ENCODE measurements at regions not wholly inside any gene's neighbourhood (a gene's known extent, or its start where the extent isn't known, plus 50 kb on each side); places are given as distances from the start of the nearest gene placed in this dataset.

- peaks cover 0 to 3% of the 10 kb centered on the region in 2 donors for H3K27me3 ChIP-seq (ENCODE audit: control insufficient read depth in 2 of 2, insufficient read depth in 2 of 2, low read length in 2 of 2)
- no peaks in the 10 kb centered on the region for H3K9me3 ChIP-seq (ENCODE audit: control insufficient read depth in 2 of 2, low read length in 2 of 2)
- H3K9ac ChIP-seq (ENCODE audit: low read depth in 1 of 2, low read length in 2 of 2): no peak overlapping the region
- no peak overlapping the region for H3K27ac ChIP-seq (ENCODE audit: low read depth in 2 of 2, low read length in 2 of 2)
- H3K4me3 ChIP-seq (ENCODE audit: low read length in 2 of 2): no peak overlapping the region
- H3K36me3 ChIP-seq (ENCODE audit: control insufficient read depth in 2 of 2, insufficient read depth in 2 of 2, low read length in 2 of 2): no peaks in the 10 kb centered on the region
- no peaks in the 10 kb centered on the region for H3K4me1 ChIP-seq (ENCODE audit: control insufficient read depth in 2 of 2, insufficient read depth in 2 of 2, low read length in 2 of 2)
Measured at GRCh38 chr12:93977081-93977480, 171.3 kb upstream of the PLXNC1 start.

GRCh38 chr12:93978553-93978952, 169.8 kb upstream of the PLXNC1 start:
- peaks cover 0 to 3% of the 10 kb centered on the region in 2 donors for H3K27me3 ChIP-seq (ENCODE audit: control insufficient read depth in 2 of 2, insufficient read depth in 2 of 2, low read length in 2 of 2)
- no peaks in the 10 kb centered on the region for H3K4me1 ChIP-seq (ENCODE audit: control insufficient read depth in 2 of 2, insufficient read depth in 2 of 2, low read length in 2 of 2)
- no peak overlapping the region for H3K27ac ChIP-seq (ENCODE audit: low read depth in 2 of 2, low read length in 2 of 2)

GRCh38 chr12:93979189-93979588, 169.2 kb upstream of the PLXNC1 start:
- Histone ChIP-seq H3K27me3 (ENCODE audit: control insufficient read depth in 2 of 2, insufficient read depth in 2 of 2, low read length in 2 of 2) (peaks cover 0 to 3% of the 10 kb centered on the region in 2 donors), H3K9ac (ENCODE audit: low read depth in 1 of 2, low read length in 2 of 2) (no peak overlapping the region), H3K27ac (ENCODE audit: low read depth in 2 of 2, low read length in 2 of 2) (no peak overlapping the region), H3K4me1 (ENCODE audit: control insufficient read depth in 2 of 2, insufficient read depth in 2 of 2, low read length in 2 of 2) (no peaks in the 10 kb centered on the region), H3K36me3 (ENCODE audit: control insufficient read depth in 2 of 2, insufficient read depth in 2 of 2, low read length in 2 of 2) (no peaks in the 10 kb centered on the region), H3K4me3 (ENCODE audit: low read length in 2 of 2) (no peak overlapping the region), H3K9me3 (ENCODE audit: control insufficient read depth in 2 of 2, low read length in 2 of 2) (no peaks in the 10 kb centered on the region)

More at GRCh38 chr12:93978553-93978952, 169.8 kb upstream of the PLXNC1 start:
- no peak overlapping the region for H3K9ac ChIP-seq (ENCODE audit: low read depth in 1 of 2, low read length in 2 of 2)
- H3K4me3 ChIP-seq (ENCODE audit: low read length in 2 of 2): no peak overlapping the region
- H3K36me3 ChIP-seq (ENCODE audit: control insufficient read depth in 2 of 2, insufficient read depth in 2 of 2, low read length in 2 of 2): no peaks in the 10 kb centered on the region
- no peaks in the 10 kb centered on the region for H3K9me3 ChIP-seq (ENCODE audit: control insufficient read depth in 2 of 2, low read length in 2 of 2)

- Histone ChIP-seq H3K36me3 (ENCODE audit: control insufficient read depth in 2 of 2, insufficient read depth in 2 of 2, low read length in 2 of 2) (no peaks in the 10 kb centered on the region), H3K9ac (ENCODE audit: low read depth in 1 of 2, low read length in 2 of 2) (no peak overlapping the region), H3K4me1 (ENCODE audit: control insufficient read depth in 2 of 2, insufficient read depth in 2 of 2, low read length in 2 of 2) (no peaks in the 10 kb centered on the region), H3K27me3 (ENCODE audit: control insufficient read depth in 2 of 2, insufficient read depth in 2 of 2, low read length in 2 of 2) (peaks cover 0 to 3% of the 10 kb centered on the region in 2 donors), H3K4me3 (ENCODE audit: low read length in 2 of 2) (no peak overlapping the region), H3K9me3 (ENCODE audit: control insufficient read depth in 2 of 2, low read length in 2 of 2) (no peaks in the 10 kb centered on the region), H3K27ac (ENCODE audit: low read depth in 2 of 2, low read length in 2 of 2) (no peak overlapping the region)
Measured at GRCh38 chr12:93980711-93981110, 167.7 kb upstream of the PLXNC1 start.

- peaks cover 0 to 3% of the 10 kb centered on the region in 2 donors for H3K27me3 ChIP-seq (ENCODE audit: control insufficient read depth in 2 of 2, insufficient read depth in 2 of 2, low read length in 2 of 2)
- H3K9me3 ChIP-seq (ENCODE audit: control insufficient read depth in 2 of 2, low read length in 2 of 2): no peaks in the 10 kb centered on the region
- H3K4me1 ChIP-seq (ENCODE audit: control insufficient read depth in 2 of 2, insufficient read depth in 2 of 2, low read length in 2 of 2): no peaks in the 10 kb centered on the region
- no peaks in the 10 kb centered on the region for H3K36me3 ChIP-seq (ENCODE audit: control insufficient read depth in 2 of 2, insufficient read depth in 2 of 2, low read length in 2 of 2)
- H3K27ac ChIP-seq (ENCODE audit: low read depth in 2 of 2, low read length in 2 of 2): no peak overlapping the region
- H3K4me3 ChIP-seq (ENCODE audit: low read length in 2 of 2): no peak overlapping the region
- H3K9ac ChIP-seq (ENCODE audit: low read depth in 1 of 2, low read length in 2 of 2): no peak overlapping the region
Measured at GRCh38 chr12:93981411-93981810, 167.0 kb upstream of the PLXNC1 start.

GRCh38 chr12:93982771-93983315, 165.5 kb upstream of the PLXNC1 start:
- H3K4me3 ChIP-seq (ENCODE audit: low read length in 2 of 2): no peak overlapping the region
- H3K27me3 ChIP-seq (ENCODE audit: control insufficient read depth in 2 of 2, insufficient read depth in 2 of 2, low read length in 2 of 2): peaks cover 0 to 3% of the 10 kb centered on the region in 2 donors
- no peaks in the 10 kb centered on the region for H3K36me3 ChIP-seq (ENCODE audit: control insufficient read depth in 2 of 2, insufficient read depth in 2 of 2, low read length in 2 of 2)
- no peaks in the 10 kb centered on the region for H3K9me3 ChIP-seq (ENCODE audit: control insufficient read depth in 2 of 2, low read length in 2 of 2)
- no peak overlapping the region for H3K9ac ChIP-seq (ENCODE audit: low read depth in 1 of 2, low read length in 2 of 2)
- no peak overlapping the region for H3K27ac ChIP-seq (ENCODE audit: low read depth in 2 of 2, low read length in 2 of 2)
- H3K4me1 ChIP-seq (ENCODE audit: control insufficient read depth in 2 of 2, insufficient read depth in 2 of 2, low read length in 2 of 2): no peaks in the 10 kb centered on the region

- no peak overlapping the region for H3K27ac ChIP-seq (ENCODE audit: low read depth in 2 of 2, low read length in 2 of 2)
- H3K9me3 ChIP-seq (ENCODE audit: control insufficient read depth in 2 of 2, low read length in 2 of 2): no peaks in the 10 kb centered on the region
- H3K36me3 ChIP-seq (ENCODE audit: control insufficient read depth in 2 of 2, insufficient read depth in 2 of 2, low read length in 2 of 2): no peaks in the 10 kb centered on the region
- H3K4me3 ChIP-seq (ENCODE audit: low read length in 2 of 2): no peak overlapping the region
- H3K4me1 ChIP-seq (ENCODE audit: control insufficient read depth in 2 of 2, insufficient read depth in 2 of 2, low read length in 2 of 2): no peaks in the 10 kb centered on the region
- H3K9ac ChIP-seq (ENCODE audit: low read depth in 1 of 2, low read length in 2 of 2): no peak overlapping the region
- peaks cover 0 to 3% of the 10 kb centered on the region in 2 donors for H3K27me3 ChIP-seq (ENCODE audit: control insufficient read depth in 2 of 2, insufficient read depth in 2 of 2, low read length in 2 of 2)
Measured at GRCh38 chr12:93984005-93984404, 164.4 kb upstream of the PLXNC1 start.

- Histone ChIP-seq H3K4me1 (ENCODE audit: control insufficient read depth in 2 of 2, insufficient read depth in 2 of 2, low read length in 2 of 2) (no peaks in the 10 kb centered on the region), H3K9ac (ENCODE audit: low read depth in 1 of 2, low read length in 2 of 2) (no peak overlapping the region), H3K36me3 (ENCODE audit: control insufficient read depth in 2 of 2, insufficient read depth in 2 of 2, low read length in 2 of 2) (no peaks in the 10 kb centered on the region), H3K9me3 (ENCODE audit: control insufficient read depth in 2 of 2, low read length in 2 of 2) (no peaks in the 10 kb centered on the region), H3K4me3 (ENCODE audit: low read length in 2 of 2) (no peak overlapping the region), H3K27me3 (ENCODE audit: control insufficient read depth in 2 of 2, insufficient read depth in 2 of 2, low read length in 2 of 2) (no peaks in the 10 kb centered on the region), H3K27ac (ENCODE audit: low read depth in 2 of 2, low read length in 2 of 2) (no peak overlapping the region)
Measured at GRCh38 chr12:93989949-93990348, 158.4 kb upstream of the PLXNC1 start.

- H3K27ac ChIP-seq (ENCODE audit: low read depth in 2 of 2, low read length in 2 of 2): no peak overlapping the region
- H3K9ac ChIP-seq (ENCODE audit: low read depth in 1 of 2, low read length in 2 of 2): no peak overlapping the region
Measured at GRCh38 chr12:93990832-93991803, 157.3 kb upstream of the PLXNC1 start.

GRCh38 chr12:93991829-93992461, 156.4 kb upstream of the PLXNC1 start:
- H3K9ac ChIP-seq (ENCODE audit: low read depth in 1 of 2, low read length in 2 of 2): no peak overlapping the region
- no peak overlapping the region for H3K4me3 ChIP-seq (ENCODE audit: low read length in 2 of 2)

More at GRCh38 chr12:93990832-93991803, 157.3 kb upstream of the PLXNC1 start:
- Histone ChIP-seq H3K36me3 (ENCODE audit: control insufficient read depth in 2 of 2, insufficient read depth in 2 of 2, low read length in 2 of 2) (no peaks in the 10 kb centered on the region), H3K27me3 (ENCODE audit: control insufficient read depth in 2 of 2, insufficient read depth in 2 of 2, low read length in 2 of 2) (no peaks in the 10 kb centered on the region), H3K4me3 (ENCODE audit: low read length in 2 of 2) (no peak overlapping the region), H3K4me1 (ENCODE audit: control insufficient read depth in 2 of 2, insufficient read depth in 2 of 2, low read length in 2 of 2) (no peaks in the 10 kb centered on the region), H3K9me3 (ENCODE audit: control insufficient read depth in 2 of 2, low read length in 2 of 2) (no peaks in the 10 kb centered on the region)

More at GRCh38 chr12:93991829-93992461, 156.4 kb upstream of the PLXNC1 start:
- Histone ChIP-seq H3K4me1 (ENCODE audit: control insufficient read depth in 2 of 2, insufficient read depth in 2 of 2, low read length in 2 of 2) (no peaks in the 10 kb centered on the region), H3K27ac (ENCODE audit: low read depth in 2 of 2, low read length in 2 of 2) (no peak overlapping the region), H3K9me3 (ENCODE audit: control insufficient read depth in 2 of 2, low read length in 2 of 2) (no peaks in the 10 kb centered on the region), H3K27me3 (ENCODE audit: control insufficient read depth in 2 of 2, insufficient read depth in 2 of 2, low read length in 2 of 2) (no peaks in the 10 kb centered on the region), H3K36me3 (ENCODE audit: control insufficient read depth in 2 of 2, insufficient read depth in 2 of 2, low read length in 2 of 2) (no peaks in the 10 kb centered on the region)
